Bronchial epithelial cell (primary cell): ENCODE measurements at regions not wholly inside any gene's neighbourhood (a gene's known extent, or its start where the extent isn't known, plus 50 kb on each side); places are given as distances from the start of the nearest gene placed in this dataset.

ENCODE experiments used
- DNase-seq: peaks from one replicate; pipeline ENCODE4 v3.0.0-alpha.2; 2010; ENCODE audit warnings: low read depth
- FAIRE-seq: peaks from 2 replicates; lab custom pipeline; 2011; peaks lifted over from hg19 to GRCh38; lab: Jason Lieb, UNC
- H3K27me3 ChIP-seq: 2 replicates; pipeline ENCODE4 v1.5.1; 2011; ENCODE audit warnings: low read length; ENCODE audit not compliant: control insufficient read depth, insufficient read depth
- H3K36me3 ChIP-seq: 2 replicates; pipeline ENCODE4 v1.5.1; 2011; ENCODE audit warnings: low read length; ENCODE audit not compliant: control insufficient read depth, insufficient read depth
- H3K4me3 ChIP-seq: 2 replicates; pipeline ENCODE4 v1.5.1; 2011; ENCODE audit warnings: mild to moderate bottlenecking, low read depth, low read length, control low read depth
- CTCF ChIP-seq: IDR thresholded peaks from 2 replicates; pipeline ENCODE4 v1.5.1; 2011; ENCODE audit warnings: mild to moderate bottlenecking, moderate library complexity, low read length, control low read depth, inconsistent platforms; ENCODE audit not compliant: insufficient read depth, severe bottlenecking

DNA sequence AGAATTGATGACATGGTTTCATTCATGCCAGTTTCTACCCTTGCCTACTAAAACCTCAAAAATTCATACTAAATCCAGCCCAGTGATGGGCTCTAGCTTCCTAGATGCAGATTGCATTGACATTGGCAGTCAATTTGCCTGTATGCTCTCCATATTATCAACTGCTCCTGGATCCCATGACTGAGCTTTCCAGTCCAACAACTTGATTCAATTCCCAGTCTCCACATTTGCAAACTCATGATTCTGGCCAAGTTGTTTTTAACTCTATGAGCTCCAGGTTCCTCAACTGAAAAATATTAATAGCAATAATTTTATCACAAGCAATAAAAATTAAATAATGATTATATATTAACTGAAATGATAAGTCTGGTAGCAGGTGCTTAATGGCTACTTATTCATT lies 51.0 kb upstream of the DSC1 start:
- Histone ChIP-seq H3K4me3 (no peak overlapping the region), H3K27me3 (no peaks in the 10 kb centered on the region), H3K36me3 (no peaks in the 10 kb centered on the region)
- FAIRE-seq (no peak), DNase-seq (no peak)
- no peak for TF ChIP-seq CTCF

- Histone ChIP-seq H3K27me3 (no peaks in the 10 kb centered on the region), H3K4me3 (no peak overlapping the region), H3K36me3 (no peaks in the 10 kb centered on the region)
- FAIRE-seq (no peak), DNase-seq (no peak)
- TF ChIP-seq CTCF = no peak
These were observed 54.6 kb upstream of the DSC1 start for GRCh38 chr18:31217038-31217849.

DNA sequence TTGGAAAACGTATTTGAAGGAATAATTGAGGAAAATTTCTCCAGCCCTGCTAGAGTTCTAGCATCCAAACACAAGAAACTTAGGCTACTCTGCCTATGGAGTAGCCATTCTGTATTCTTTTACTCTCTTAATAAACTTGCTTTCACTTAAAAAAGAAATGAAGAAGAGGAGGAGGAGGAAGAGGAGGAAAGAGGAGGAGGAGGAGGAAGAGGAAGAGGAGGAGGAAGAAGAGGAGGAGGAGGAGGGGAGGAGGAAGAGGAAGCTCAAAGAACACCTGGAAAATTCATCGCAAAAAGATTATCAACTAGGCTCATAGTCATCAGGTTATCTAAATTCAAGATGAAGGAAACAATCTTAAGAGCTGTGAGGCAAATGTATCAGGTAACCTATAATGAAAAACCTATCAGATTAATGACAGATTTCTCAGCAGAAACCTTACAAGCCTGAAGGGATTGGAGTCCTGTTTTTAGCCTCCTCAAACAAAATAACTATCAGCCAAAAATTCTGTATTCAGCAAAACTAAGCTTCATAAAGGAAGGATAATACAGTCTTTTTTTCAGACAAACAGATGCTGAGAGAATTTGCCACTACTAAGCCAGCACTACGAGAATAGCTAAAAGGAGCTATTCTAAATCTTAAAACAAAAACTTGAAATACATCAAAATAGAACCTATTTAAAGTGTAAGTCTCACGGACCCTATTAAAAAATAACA lies 56.2 kb upstream of the DSC1 start:
- no peak for FAIRE-seq
- Histone ChIP-seq H3K27me3 (no peaks in the 10 kb centered on the region), H3K36me3 (no peaks in the 10 kb centered on the region), H3K4me3 (no peak overlapping the region)
- TF ChIP-seq CTCF = no peak
- no peak for DNase-seq

DNA sequence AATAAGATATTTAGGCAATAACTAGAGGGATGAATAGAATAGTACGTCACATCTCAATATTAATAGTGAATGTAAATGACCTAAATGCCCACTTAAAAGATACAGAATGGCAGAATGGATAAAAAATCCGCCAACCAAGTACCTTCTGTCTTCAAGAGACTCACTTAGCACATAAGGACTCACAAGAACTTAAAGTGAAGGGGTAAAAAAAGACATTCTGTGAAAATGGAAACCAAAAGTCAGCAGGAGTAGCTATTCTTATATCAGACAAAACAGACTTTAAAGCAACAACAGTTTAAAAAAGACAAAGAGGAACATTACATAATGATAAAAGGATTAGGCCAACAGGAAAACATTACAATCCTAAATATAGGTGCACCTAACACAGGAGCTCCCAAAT lies 56.7 kb upstream of the DSC1 start:
- no peak for DNase-seq
- Histone ChIP-seq H3K4me3 (no peak overlapping the region), H3K36me3 (no peaks in the 10 kb centered on the region), H3K27me3 (no peaks in the 10 kb centered on the region)
- FAIRE-seq = no peak
- TF ChIP-seq CTCF = no peak

DNA sequence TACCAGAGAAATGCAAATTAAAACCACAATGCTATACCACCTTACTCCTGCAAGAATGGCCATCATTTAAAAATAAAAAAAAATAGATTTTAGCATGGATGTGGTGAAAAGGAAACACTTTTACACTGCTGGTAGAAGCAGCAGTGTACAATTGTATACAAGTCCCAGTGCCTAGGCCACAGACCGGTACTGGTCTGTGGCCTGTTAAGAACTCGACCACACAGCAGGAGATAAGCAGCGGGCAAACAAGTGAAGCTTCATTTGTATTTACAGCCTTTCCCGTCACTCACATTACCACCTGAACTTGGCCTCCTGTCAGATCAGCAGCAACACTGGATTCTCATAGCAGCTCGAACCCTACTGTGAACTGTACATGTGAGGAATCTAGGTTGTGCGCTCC lies 60.7 kb upstream of the DSC1 start:
- TF ChIP-seq CTCF = no peak
- no peak overlapping the region for H3K4me3 ChIP-seq
- DNase-seq (no peak), FAIRE-seq (no peak)
- H3K27me3 ChIP-seq = no peaks in the 10 kb centered on the region
- no peaks in the 10 kb centered on the region for H3K36me3 ChIP-seq
